ENCODE measurements at regions not wholly inside any gene's neighbourhood (a gene's known extent, or its start where the extent isn't known, plus 50 kb on each side); places are given as distances from the start of the nearest gene placed in this dataset.

DNA sequence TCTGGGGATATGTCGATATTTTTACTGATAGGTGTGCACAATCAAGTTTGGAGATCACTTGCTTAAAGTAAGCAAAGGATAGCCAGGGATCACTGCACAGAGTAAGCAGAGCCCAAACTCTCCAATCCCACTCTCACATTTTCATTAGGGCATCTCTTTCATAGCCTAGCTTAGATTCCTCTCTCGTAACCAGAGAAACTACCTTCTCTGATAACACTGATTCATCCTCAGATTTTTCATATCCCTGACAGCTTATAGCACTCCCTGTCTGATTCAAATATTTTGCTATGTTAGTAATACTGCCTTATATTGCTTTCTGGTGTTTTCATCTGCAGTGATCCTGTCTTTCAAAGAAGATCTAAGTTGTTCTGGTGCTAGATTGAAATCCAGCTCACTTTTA is 123.7 kb downstream of the CBLL2 start:
- DNase-seq, result no peak

DNA sequence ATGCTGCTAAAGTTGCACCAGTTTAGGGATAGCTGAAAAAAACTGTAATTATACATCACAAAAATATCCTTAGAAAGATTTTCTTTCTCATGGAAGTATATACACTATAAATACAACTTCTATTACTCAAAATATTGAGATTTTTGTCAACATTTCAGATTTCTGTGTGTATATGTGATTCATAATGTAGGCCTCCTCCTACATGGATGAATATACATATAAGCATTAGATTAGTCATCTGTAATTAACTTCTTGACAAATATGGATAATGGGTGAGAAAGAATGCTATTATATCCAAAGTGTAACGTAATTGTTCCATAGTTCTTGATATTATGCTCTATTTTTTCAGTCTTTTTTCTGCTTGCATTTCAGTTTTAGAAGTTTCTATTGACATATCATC is 124.9 kb downstream of the CBLL2 start:
- DNase-seq, result no peak

DNA sequence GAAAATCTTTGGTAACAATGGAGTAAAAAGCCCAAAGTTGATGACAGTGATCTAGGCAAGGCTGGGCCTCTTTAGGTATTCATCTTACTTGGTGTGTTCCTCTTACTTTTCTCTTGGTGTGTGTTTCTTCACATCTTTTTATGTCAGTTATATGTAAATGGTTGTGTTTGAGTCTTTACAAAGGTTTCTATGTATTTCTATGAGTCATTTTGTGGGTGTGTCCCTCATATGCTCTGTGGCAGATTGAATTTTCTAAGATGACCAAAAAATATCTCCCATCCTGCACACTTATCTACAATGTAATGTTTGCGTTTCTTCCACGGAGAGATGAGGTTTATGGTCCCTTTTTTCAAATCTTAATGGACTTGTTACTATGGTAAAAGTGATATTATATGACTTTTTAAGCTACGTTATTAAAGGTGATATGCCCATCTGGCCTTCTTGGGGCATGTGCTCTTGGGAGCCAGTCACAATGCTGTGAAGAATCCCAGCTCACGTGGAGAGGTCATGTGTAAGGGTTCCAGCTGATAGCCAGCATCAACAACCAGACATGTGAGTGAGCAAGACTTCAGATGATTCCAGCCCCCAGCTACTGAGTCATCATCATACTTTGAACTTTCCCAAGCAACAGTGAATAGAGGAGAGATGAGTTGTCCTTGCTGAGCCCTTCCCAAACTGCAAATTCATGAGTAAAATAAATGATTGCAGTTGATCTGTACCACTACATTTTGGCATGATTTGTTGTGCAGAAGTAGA is 126.9 kb downstream of the CBLL2 start:
- DNase-seq, result no peak

- no peak for DNase-seq
Measured at GRCh38 chrX:22404297-22404696, 131.6 kb downstream of the CBLL2 start.

DNA sequence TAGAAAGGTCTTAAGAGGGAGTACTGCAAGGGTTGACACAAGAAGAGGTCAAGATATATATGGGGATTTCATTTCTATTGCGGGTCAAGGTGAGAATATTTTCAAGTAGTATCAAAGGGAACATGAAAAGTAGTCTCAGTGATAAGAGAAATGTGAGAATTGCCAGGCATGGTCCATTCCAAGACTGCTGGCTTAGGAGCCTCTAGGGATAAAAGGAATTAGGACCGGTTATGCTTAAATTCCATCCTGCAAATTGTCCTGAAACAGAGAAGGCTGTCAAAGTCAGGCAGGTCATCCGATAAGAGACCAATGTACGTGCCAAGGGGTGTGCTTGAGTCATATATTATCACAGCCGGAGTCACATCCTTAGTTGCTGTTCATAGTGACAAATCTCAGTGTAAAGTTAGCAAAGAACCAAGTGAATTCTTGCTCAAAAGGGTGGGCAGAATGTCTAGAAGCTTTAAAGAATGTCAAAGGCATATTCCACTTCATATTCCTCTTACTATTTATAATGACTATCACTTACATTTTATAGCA is 133.6 kb downstream of the CBLL2 start:
- DNase-seq, result no peak

- DNase-seq, result no peak
Measured at GRCh38 chrX:22409418-22409817, 136.7 kb downstream of the CBLL2 start.

DNA sequence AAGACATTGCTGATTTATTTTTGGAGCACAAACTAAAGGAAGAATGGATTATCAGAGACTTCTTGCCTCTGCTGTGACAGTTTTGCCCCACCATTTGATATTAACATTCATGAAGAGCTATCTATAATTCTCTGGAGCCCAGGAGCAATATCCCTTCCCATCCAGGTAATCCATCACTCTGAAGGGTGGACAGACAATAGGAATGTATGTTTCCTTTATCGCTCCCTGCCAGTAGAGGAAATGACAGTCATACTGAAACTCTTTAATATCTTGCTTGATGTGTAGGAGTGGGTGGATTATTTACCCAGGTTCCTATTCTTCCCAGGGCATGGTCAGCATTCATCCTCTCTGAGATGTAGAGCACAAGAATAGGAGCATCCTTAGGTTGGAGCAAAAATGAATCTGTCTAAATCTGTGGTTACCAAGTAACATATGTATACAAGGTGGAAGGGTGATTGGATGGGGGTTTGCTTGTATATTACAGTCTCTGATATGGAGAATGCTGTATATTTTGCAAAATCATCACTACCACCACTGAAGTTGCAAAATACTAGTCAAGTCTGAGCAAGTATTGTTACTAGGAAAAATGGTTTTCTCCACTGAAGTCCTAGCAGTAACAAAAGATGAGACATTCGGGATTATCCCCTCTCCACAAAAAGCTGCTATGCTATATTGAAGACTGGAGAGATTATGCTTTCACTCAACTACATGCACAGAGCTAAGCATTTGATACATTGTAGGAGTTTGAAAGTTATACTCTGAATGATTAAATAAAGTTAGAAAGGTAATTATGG is 151.6 kb downstream of the CBLL2 start:
- no peak for DNase-seq

- DNase-seq, result no peak
Measured at GRCh38 chrX:22424919-22425318, 152.2 kb downstream of the CBLL2 start.

- DNase-seq, result no peak
Measured at GRCh38 chrX:22429704-22430103, 157.0 kb downstream of the CBLL2 start.

DNA sequence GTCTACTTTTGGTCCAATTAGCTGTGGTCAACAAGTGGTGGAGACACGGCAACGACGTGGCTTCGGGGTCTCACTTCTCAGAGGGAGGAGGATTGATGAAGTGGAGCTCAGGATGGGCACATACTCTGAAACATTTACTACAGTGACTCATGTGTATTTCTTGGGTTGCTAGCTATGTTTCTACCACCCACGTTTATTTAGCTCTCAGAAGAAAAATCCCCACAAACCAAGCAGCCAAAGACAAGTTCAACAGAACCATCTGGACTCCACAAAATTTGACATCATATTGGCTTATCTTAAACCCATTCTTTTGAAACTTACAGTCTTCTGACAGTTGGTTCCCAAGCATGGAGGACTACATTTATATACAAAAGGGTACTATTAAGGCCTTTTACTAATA is 158.0 kb downstream of the CBLL2 start:
- DNase-seq, result no peak

- DNase-seq, result no peak
Measured at GRCh38 chrX:22433292-22434070, 160.8 kb downstream of the CBLL2 start.

- DNase-seq, result no peak
Measured at GRCh38 chrX:22445880-22446279, 173.2 kb downstream of the CBLL2 start.

GRCh38 chrX:22462959-22463358 is 190.2 kb downstream of the CBLL2 start:
- DNase-seq, result no peak

GRCh38 chrX:22467571-22467970 is 194.9 kb downstream of the CBLL2 start:
- no peak for DNase-seq

- DNase-seq, result no peak
Measured at GRCh38 chrX:22481436-22481835, 208.7 kb downstream of the CBLL2 start.

DNA sequence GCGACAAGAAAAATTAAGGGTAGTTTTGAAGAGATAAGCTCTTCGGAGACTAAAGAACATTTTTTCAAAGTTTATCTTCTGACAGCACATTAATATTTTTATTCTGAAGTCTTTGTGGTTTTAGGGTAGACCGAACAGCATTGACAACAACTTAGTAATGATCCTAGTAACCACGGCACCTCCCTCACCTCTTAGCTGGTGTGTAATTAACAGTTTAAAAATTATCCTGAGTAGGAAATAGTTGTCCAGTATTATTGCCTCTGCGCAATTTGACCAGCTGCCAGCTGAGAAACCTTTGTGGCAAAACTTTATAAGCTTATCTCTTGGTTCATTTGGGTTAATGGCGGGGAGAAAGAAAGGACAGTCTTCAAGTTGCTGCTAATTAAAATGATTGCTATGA is 213.6 kb downstream of the CBLL2 start:
- DNase-seq, result no peak

DNA sequence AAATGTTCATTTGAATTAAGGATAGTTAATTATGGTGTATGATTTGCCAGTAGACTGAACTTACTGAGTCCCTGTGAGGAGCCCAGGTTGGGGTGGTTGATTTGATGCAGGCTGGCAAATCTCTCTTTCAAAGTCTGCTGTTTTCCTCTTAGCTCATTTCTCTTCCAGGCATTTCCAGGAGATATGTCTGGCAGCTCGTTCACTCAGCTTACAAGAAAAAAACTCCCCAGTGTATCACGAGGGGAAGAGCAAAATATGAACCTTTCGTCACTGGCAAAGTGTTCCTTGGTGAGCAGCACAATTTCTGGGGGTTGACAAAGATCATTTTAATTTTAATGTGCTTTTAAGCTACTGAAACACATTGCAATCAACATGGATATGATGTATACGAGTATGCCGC is 244.2 kb downstream of the CBLL2 start:
- DNase-seq, result no peak

- no peak for DNase-seq
Measured at GRCh38 chrX:22520128-22520828, 247.6 kb downstream of the CBLL2 start.

DNA sequence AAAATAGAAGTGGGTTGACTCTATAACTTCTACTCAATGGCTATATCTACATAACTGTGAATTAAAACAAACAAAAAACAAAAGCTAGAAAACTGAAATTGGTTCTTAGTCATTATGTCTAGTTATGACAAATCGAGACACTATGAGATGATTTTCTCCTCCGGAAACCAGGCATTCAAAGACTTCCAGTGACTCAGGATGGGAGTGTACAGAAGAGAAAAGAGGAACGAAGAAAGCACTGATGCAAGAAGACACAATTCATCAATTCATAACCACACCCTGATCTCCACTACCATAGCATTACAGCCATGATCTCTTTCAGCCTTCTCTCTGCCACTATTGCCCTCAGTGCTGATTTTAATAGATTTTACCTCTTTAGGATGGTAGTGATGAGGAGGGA is 253.6 kb downstream of the CBLL2 start:
- DNase-seq, result no peak

DNA sequence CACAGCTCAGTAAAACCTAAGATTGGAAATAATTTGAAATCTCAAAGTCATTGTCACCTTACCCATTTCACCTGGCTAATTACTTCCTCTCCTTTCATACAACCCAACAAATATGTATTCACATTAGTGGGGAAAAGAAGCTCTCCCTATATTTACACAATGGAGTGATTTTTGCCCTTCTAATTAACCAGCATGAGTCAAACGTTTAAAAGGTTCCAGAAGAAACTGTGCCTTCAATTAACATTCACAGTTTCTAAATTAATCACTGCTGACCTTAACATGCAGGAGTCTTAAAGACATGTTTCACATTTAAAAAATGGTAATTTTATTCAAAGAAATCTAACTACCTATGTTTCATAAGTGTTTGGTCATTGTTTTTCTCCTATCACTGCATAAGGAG is 254.6 kb downstream of the CBLL2 start:
- no peak for DNase-seq

DNA sequence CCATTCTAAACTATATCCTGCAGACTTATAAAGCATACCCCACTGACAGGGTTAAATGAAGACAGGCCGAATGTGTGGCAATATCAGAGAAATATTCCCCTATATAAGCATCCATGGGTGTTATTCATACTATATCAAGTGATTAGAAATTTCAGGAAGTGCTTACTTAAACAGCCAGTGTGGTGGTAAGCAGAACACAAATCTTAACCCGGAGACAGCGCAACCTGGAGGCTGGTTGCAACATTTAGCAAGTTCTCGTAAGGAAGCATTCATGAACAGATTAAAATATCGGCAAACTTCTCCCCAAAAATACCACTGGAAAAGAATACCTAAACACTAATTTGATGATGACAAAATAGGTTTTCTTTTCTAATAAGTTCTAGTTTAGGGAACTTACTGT is 261.2 kb downstream of the CBLL2 start:
- DNase-seq, result no peak

- no peak for DNase-seq
Measured at GRCh38 chrX:22534643-22535042, 261.9 kb downstream of the CBLL2 start.
